ENCODE measurements at regions not wholly inside any gene's neighbourhood (a gene's known extent, or its start where the extent isn't known, plus 50 kb on each side); places are given as distances from the start of the nearest gene placed in this dataset.

DNA sequence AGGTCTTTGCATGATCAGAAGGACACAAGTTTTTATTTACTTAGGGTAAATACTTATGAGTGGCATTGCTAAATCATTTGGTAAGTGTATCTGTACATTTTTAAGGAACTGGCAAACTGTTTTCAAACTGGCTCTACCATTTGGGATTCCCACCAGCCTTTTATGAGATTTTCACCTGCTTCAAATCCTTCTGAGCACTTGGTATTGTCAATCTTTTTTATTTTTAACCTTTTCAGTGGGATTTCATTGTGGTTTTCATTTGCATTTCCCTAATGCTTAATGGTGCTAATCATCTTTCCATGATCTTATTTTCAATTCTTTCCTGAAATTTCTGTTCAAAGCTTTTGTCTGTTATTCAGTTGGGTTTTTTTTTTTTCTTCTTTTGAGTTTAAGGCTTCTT is 475.6 kb downstream of the MAN2A1 start:
- no TSS peak for BruUV-seq (replicated peaks)
- TF ChIP-seq, protein P1, sequence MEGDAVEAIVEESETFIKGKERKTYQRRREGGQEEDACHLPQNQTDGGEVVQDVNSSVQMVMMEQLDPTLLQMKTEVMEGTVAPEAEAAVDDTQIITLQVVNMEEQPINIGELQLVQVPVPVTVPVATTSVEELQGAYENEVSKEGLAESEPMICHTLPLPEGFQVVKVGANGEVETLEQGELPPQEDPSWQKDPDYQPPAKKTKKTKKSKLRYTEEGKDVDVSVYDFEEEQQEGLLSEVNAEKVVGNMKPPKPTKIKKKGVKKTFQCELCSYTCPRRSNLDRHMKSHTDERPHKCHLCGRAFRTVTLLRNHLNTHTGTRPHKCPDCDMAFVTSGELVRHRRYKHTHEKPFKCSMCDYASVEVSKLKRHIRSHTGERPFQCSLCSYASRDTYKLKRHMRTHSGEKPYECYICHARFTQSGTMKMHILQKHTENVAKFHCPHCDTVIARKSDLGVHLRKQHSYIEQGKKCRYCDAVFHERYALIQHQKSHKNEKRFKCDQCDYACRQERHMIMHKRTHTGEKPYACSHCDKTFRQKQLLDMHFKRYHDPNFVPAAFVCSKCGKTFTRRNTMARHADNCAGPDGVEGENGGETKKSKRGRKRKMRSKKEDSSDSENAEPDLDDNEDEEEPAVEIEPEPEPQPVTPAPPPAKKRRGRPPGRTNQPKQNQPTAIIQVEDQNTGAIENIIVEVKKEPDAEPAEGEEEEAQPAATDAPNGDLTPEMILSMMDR (IDR thresholded peaks at IDR 0.05; ENCODE audit: unreplicated experiment): no peak
- Mint-ChIP-seq H3K4me3 (ENCODE audit: low read depth, unreplicated experiment) (no peak overlapping the region), H3K4me1 (ENCODE audit: low read depth, unreplicated experiment) (no peaks in the 10 kb centered on the region), H3K9me3 (ENCODE audit: low read depth, unreplicated experiment) (peaks cover 2% of the 10 kb centered on the region), H3K27me3 (ENCODE audit: unreplicated experiment) (no peaks in the 10 kb centered on the region), H3K27ac (ENCODE audit: unreplicated experiment) (no peak overlapping the region), H3K36me3 (ENCODE audit: insufficient read depth, unreplicated experiment) (no peaks in the 10 kb centered on the region)
- intact Hi-C loops (cut with micrococcal nuclease; ENCODE audit: unreplicated experiment): no loop called here
- DNase-seq: no peak
- CTCF ChIA-PET: no interaction called here

DNA sequence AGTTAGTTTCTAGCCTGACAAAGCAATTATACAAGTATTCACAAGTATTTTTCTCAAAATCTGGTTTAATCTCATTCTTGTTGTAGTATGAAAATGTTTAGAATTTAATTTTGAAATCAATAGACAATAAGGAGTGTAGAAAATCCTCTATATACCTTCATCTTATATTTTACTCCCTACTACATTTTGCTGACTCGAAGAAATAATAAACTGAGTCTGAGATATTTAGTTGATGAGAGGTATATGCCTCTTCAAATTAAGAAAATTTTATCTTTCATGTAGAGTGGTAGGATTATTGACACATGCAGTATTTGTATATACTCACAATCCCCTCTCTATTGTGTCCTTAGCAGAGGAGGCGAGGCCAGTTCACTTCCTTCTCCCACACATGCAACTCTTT is 477.7 kb downstream of the MAN2A1 start:
- TF ChIP-seq, protein P1 (IDR thresholded peaks at IDR 0.05; ENCODE audit: unreplicated experiment): no peak
- CTCF ChIA-PET: no interaction called here
- DNase-seq: no peak
- intact Hi-C loops (cut with micrococcal nuclease; ENCODE audit: unreplicated experiment): no loop called here
- Mint-ChIP-seq H3K4me1 (ENCODE audit: low read depth, unreplicated experiment) (no peaks in the 10 kb centered on the region), H3K27me3 (ENCODE audit: unreplicated experiment) (no peaks in the 10 kb centered on the region), H3K36me3 (ENCODE audit: insufficient read depth, unreplicated experiment) (no peaks in the 10 kb centered on the region), H3K27ac (ENCODE audit: unreplicated experiment) (no peak overlapping the region), H3K9me3 (ENCODE audit: low read depth, unreplicated experiment) (peaks cover 9% of the 10 kb centered on the region), H3K4me3 (ENCODE audit: low read depth, unreplicated experiment) (no peak overlapping the region)
- no TSS peak for BruUV-seq (replicated peaks)

DNA sequence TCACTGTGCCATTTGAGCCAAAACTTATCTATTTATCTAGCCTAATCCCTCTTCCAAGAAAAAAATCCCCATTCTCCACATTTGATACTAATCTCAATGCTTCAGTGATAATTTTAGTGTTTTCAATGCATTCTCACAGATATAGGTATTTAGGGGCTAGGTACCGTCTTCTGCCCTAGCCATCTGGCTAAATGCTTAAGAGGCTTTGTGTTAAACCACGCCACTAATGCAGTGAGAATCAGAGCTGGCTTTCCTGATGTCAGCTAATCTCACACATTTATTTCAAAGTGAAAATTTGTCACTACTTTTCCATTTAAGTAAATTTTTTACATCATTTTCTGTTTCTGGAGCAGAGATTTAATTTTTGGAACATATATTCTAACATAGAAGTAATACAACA is 479.7 kb downstream of the MAN2A1 start:
- BruUV-seq (replicated peaks): no TSS peak
- CTCF ChIA-PET: no interaction called here

DNA sequence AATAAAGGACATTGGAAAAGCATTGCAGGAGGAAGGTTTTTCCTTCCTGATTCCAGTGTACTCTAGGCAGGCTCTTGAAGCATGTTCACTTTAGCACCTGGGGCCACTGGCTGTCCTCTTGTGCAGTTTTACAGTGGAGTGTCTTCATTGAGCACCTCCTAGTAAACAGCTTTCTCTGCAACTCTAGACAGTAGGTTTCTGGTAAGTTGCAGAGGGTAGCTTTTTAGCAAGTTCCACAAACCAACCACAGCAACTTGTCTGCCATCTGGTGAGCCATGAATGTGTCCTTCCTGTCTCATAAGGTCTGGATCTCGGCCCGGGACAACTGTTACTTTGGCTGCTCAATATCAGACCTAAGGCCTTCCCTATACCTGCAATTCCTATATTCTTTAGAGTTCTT is 488.0 kb downstream of the MAN2A1 start:
- Mint-ChIP-seq H3K4me1 (ENCODE audit: low read depth, unreplicated experiment) (no peaks in the 10 kb centered on the region), H3K36me3 (ENCODE audit: insufficient read depth, unreplicated experiment) (no peaks in the 10 kb centered on the region), H3K9me3 (ENCODE audit: low read depth, unreplicated experiment) (peaks cover 6% of the 10 kb centered on the region), H3K27me3 (ENCODE audit: unreplicated experiment) (no peaks in the 10 kb centered on the region), H3K27ac (ENCODE audit: unreplicated experiment) (no peak overlapping the region), H3K4me3 (ENCODE audit: low read depth, unreplicated experiment) (no peak overlapping the region)
- TF ChIP-seq, protein P1 (IDR thresholded peaks at IDR 0.05; ENCODE audit: unreplicated experiment): no peak
- BruUV-seq (replicated peaks): no TSS peak
- DNase-seq: no peak
- intact Hi-C loops (cut with micrococcal nuclease; ENCODE audit: unreplicated experiment): no loop called here
- CTCF ChIA-PET: no interaction called here

More for the DNA sequence above, 479.7 kb downstream of the MAN2A1 start:
- Mint-ChIP-seq H3K9me3 (ENCODE audit: low read depth, unreplicated experiment) (peaks cover 12% of the 10 kb centered on the region), H3K4me1 (ENCODE audit: low read depth, unreplicated experiment) (no peaks in the 10 kb centered on the region), H3K36me3 (ENCODE audit: insufficient read depth, unreplicated experiment) (no peaks in the 10 kb centered on the region), H3K27me3 (ENCODE audit: unreplicated experiment) (no peaks in the 10 kb centered on the region), H3K4me3 (ENCODE audit: low read depth, unreplicated experiment) (no peak overlapping the region), H3K27ac (ENCODE audit: unreplicated experiment) (no peak overlapping the region)
- no peak for DNase-seq
- TF ChIP-seq, protein P1 (IDR thresholded peaks at IDR 0.05; ENCODE audit: unreplicated experiment): no peak
- intact Hi-C loops (cut with micrococcal nuclease; ENCODE audit: unreplicated experiment): no loop called here

DNA sequence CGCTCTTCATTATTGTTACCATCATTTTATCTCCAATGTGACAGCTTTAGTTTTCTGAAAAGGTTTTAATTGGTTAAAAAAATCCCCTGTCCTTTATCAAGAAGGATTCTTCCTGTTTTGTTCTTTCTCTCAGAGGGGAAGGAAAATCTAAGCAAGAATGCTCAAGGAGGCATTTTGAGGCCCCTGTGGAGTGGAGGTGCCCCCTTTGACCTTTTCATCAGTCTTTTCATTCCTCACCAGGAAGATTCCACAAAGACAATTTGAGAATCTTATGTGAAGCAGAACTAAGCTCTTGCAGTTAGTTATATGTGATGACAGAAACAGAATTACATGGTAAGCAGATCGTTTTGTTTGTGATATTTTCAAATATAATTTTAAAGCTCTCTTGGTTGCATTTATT is 489.6 kb downstream of the MAN2A1 start:
- peaks cover 3% of the 10 kb centered on the region for H3K9me3 Mint-ChIP-seq (ENCODE audit: low read depth, unreplicated experiment)
- H3K36me3 Mint-ChIP-seq (ENCODE audit: insufficient read depth, unreplicated experiment): no peaks in the 10 kb centered on the region
- DNase-seq: no peak
- CTCF ChIA-PET: no interaction called here
- no peak overlapping the region for H3K27ac Mint-ChIP-seq (ENCODE audit: unreplicated experiment)
- BruUV-seq (replicated peaks): no TSS peak
- intact Hi-C loops (cut with micrococcal nuclease; ENCODE audit: unreplicated experiment): no loop called here
- H3K4me1 Mint-ChIP-seq (ENCODE audit: low read depth, unreplicated experiment): no peaks in the 10 kb centered on the region
- TF ChIP-seq, protein P1 (IDR thresholded peaks at IDR 0.05; ENCODE audit: unreplicated experiment): no peak
- H3K27me3 Mint-ChIP-seq (ENCODE audit: unreplicated experiment): no peaks in the 10 kb centered on the region
- H3K4me3 Mint-ChIP-seq (ENCODE audit: low read depth, unreplicated experiment): no peak overlapping the region

Measured in Calu3 (cell line).